C4-2B (cell line): ENCODE measurements at regions not wholly inside any gene's neighbourhood (a gene's known extent, or its start where the extent isn't known, plus 50 kb on each side); places are given as distances from the start of the nearest gene placed in this dataset.
A peak's percentile ranks its signal among the peaks of the same experiment; 100 is the strongest.

Experiments
- ZFX ChIP-seq: fragments of 450-650 bp; IDR thresholded peaks from 2 replicates; pipeline ENCODE4 v1.6.1; 2017
- TF ChIP-seq, protein P1 (sequence below): fragments of 450-650 bp; conservative IDR thresholded peaks from 2 replicates; pipeline ENCODE4 v1.5.1; 2017; ENCODE audit warnings: mild to moderate bottlenecking

DNA sequence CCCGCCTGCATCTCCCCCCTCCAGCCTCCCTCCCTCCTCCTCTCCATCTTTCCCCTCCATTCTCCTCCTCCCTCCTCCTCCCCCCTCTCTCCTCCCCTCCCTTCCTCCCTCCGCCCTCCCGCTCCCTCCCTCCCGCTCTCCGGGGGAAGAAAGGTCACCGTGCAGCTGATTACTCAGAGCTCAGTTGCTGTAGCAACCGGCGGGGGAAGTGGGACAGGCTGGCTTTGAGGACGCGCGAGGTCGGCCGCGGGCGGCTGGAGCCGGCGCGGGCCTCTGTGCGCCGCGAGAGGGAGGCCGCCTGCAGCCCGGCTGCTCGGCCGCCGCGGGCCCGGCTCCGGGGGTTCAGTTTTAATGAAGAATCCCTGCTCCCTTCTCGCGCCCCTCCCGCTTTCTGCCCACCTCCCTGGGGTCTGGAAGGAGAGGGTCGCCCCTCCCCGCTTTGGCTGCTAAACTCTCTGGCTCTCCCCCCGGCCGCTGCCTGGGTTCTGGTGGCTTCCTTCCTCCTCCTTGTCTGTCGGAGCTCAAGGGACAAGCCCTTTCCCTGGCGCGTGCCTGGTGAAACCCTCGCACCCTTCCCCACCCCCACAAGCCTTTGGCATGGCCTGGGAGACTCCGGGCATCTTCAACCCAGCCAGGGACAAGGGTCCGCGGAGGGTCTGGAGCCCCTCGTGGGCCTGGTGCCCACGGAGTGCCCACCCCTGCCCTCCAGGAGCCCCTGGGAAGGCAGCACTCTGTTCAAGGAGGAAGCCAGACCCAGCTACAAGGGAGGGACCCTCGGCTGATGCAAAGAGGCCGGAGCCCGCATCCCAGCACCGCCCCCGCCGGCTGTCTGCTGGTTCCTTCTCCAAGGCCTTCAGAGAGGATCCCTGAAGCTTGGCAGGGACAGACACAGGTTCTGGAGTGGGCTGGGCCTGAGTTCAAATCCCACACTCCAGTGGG is 160.3 kb downstream of the C9orf50 start:
- TF ChIP-seq, protein P1, sequence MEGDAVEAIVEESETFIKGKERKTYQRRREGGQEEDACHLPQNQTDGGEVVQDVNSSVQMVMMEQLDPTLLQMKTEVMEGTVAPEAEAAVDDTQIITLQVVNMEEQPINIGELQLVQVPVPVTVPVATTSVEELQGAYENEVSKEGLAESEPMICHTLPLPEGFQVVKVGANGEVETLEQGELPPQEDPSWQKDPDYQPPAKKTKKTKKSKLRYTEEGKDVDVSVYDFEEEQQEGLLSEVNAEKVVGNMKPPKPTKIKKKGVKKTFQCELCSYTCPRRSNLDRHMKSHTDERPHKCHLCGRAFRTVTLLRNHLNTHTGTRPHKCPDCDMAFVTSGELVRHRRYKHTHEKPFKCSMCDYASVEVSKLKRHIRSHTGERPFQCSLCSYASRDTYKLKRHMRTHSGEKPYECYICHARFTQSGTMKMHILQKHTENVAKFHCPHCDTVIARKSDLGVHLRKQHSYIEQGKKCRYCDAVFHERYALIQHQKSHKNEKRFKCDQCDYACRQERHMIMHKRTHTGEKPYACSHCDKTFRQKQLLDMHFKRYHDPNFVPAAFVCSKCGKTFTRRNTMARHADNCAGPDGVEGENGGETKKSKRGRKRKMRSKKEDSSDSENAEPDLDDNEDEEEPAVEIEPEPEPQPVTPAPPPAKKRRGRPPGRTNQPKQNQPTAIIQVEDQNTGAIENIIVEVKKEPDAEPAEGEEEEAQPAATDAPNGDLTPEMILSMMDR: no peak
- TF ChIP-seq ZFX: peak; percentile 70; the same call in 1 of the 2 replicates
